Large intestine (tissue), 3 donors: ENCODE measurements at regions not wholly inside any gene's neighbourhood (a gene's known extent, or its start where the extent isn't known, plus 50 kb on each side); places are given as distances from the start of the nearest gene placed in this dataset.

Experiments
- DNase-seq, 2 donors: peaks; one replicate each; pipeline versions ENCODE4 v3.0.0 to v3.0.0-alpha.2; 2013
- H3K27ac ChIP-seq: one replicate; pipeline ENCODE4 v1.5.1; 2013; ENCODE audit warnings: low read length
- H3K27me3 ChIP-seq: 2 replicates; pipeline ENCODE4 v1.6.1; 2013; ENCODE audit warnings: low read length; ENCODE audit not compliant: control insufficient read depth, insufficient read depth
- H3K36me3 ChIP-seq: 2 replicates; pipeline ENCODE4 v1.6.1; 2013; ENCODE audit warnings: low read length; ENCODE audit not compliant: control insufficient read depth, insufficient read depth
- H3K4me1 ChIP-seq: one replicate; pipeline ENCODE4 v1.6.1; 2013; ENCODE audit warnings: low read length; ENCODE audit not compliant: control insufficient read depth, insufficient read depth
- H3K4me3 ChIP-seq: one replicate; pipeline ENCODE4 v1.5.1; 2013; ENCODE audit warnings: low read length
- H3K9me3 ChIP-seq: one replicate; pipeline ENCODE4 v1.6.1; 2013; ENCODE audit warnings: mild to moderate bottlenecking, low read depth, low read length, moderate library complexity; ENCODE audit not compliant: control insufficient read depth
- WGBS: methylation state at CpG from one replicate; pipeline ENCODE4 v1.1.5; 2013; ENCODE audit warnings: low lambda C conversion rate; ENCODE audit not compliant: insufficient coverage; 5-methylcytosine and 5-hydroxymethylcytosine counted together

DNA sequence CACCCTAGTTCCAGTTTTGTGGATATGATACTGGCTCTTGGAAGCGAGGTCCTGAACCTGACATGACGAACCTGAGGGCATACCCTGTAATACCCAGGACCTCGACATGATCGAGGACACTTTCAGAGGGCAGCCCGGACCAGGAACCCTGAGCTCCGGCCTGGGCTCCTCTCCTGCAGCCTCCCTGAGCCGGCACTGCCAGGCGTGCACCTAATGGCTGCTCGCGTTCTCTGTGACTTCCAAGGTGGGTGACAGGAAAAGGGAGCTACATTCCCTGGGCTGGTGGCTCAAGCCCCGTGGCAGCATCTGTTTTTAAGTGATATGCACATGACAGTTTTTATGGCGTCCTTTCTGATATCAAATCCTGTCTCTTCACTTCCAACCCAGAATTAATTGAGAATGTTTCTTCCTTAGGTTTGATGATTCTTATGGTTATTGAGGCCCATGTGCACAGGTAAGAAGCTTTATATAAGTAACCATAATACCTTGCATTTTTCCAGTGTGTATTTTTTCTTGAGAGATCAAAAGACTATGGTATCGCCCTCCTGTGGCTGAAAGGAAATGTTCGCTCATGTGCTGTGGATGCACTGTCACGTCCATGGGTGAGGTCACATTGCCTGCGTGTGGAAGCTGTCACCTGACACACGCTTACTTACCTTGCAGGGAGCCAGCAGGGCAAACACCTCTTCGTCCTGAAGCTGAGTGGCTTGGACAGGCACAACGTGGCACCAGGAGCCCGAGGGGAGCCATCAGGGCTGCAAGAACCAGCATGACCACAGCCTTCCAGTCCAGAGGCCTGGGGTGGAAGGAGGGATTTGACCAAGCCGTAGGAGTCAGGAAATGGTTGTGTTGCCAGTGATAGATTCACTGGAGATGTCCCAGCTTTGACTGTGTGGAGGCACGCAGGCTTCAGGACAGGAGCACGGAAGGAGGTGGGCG, 367.4 kb upstream of the MYT1L start:
- DNase-seq: peak; percentile 8 to 46
- Histone ChIP-seq H3K4me3 (no peak overlapping the region), H3K4me1 (no peaks in the 10 kb centered on the region), H3K9me3 (no peaks in the 10 kb centered on the region), H3K36me3 (no peaks in the 10 kb centered on the region), H3K27ac (no peak overlapping the region), H3K27me3 (no peaks in the 10 kb centered on the region)
- no CpG with 5 or more reads among the region's 24 CpGs for WGBS

- H3K36me3 ChIP-seq: no peaks in the 10 kb centered on the region
- H3K4me1 ChIP-seq: no peaks in the 10 kb centered on the region
- H3K9me3 ChIP-seq: no peaks in the 10 kb centered on the region
- H3K27me3 ChIP-seq: no peaks in the 10 kb centered on the region
- DNase-seq: no peak
- WGBS: no CpG with 5 or more reads among the region's 13 CpGs
- no peak overlapping the region for H3K27ac ChIP-seq
- no peak overlapping the region for H3K4me3 ChIP-seq
These were observed 365.8 kb upstream of the MYT1L start for GRCh38 chr2:2696733-2697455.

DNA sequence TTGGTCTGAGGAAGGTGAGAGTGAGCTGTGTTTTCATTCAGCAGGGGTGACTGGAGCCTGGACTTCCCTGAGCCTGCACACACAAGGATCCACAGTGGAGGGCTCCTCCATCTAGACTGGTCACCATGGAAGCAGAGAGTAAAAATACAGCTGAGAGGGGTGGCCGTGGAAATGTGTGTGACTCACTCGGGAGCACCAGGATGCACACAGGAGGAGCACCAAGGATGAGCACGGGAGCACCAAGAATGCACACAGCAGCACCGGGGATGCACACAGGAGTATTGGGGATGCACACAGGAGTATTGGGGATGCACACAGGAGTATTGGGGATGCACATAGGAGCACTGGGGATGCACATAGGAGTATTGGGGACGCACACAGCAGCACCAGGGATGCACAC, 365.2 kb upstream of the MYT1L start:
- no peaks in the 10 kb centered on the region for H3K4me1 ChIP-seq
- no peak overlapping the region for H3K4me3 ChIP-seq
- no peaks in the 10 kb centered on the region for H3K36me3 ChIP-seq
- no peaks in the 10 kb centered on the region for H3K9me3 ChIP-seq
- H3K27ac ChIP-seq: no peak overlapping the region
- H3K27me3 ChIP-seq: no peaks in the 10 kb centered on the region
- 100% methylated on average over 1 of the region's 5 CpGs for WGBS
- no peak for DNase-seq

DNA sequence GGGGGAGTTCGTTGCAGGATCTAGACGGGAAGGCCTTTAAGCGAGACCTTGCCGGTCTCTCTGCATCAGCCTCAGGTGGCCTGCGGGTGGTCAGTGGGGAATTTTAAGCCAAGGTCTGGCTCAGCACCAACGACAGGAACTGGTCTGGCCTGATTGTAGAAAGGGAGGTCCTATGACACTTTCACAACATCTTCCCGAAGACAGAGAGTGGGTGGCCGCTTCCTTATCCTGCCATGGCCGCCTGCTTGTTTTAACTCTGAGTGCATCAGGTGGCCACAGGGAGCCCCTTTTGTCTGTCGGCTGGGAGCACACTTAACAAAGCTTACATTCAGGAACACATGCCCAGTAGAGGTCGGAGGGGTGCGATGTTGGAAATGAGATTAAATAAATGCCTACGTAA, 363.7 kb upstream of the MYT1L start:
- H3K9me3 ChIP-seq: no peaks in the 10 kb centered on the region
- H3K4me3 ChIP-seq: no peak overlapping the region
- no peaks in the 10 kb centered on the region for H3K27me3 ChIP-seq
- no peaks in the 10 kb centered on the region for H3K4me1 ChIP-seq
- H3K36me3 ChIP-seq: no peaks in the 10 kb centered on the region
- WGBS: no CpG with 5 or more reads among the region's 13 CpGs
- DNase-seq: no peak
- H3K27ac ChIP-seq: no peak overlapping the region

DNA sequence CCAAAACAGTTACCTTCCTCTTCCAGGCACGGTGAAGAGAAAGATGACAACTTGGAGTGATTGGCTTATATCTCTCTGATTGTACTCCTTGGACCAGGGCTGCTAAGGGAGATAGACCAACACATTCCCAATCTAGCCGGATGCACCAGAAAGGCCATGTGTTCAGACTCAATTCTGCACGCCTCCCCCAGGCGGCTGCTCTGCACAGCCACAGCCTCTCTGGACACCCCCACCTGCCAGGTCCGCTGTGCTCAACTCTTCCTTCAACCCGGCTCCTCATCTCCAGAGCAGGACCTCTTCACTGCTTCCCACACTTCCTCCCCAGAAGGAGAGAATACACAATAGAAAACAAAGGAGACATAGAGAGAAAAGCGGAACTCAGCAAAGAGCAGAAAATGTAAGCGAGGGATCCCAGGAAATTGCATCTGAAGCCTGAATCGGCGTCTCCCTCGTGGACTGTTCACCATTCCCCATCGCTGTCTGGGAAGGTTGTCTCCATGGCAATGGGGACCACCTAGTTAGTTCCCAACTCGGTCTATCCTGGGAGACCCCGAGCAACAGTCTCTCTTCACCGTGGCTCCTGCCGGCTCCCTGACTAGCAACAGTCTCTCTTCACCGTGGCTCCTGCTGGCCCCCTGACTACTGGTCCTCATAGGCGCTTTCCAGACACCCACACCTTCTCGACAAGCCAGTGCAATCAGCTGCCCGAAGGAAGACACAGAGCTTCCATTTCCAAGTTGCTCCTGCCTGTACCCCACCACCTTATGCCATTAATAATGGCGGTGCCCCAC, 361.7 kb upstream of the MYT1L start:
- Histone ChIP-seq H3K36me3 (no peaks in the 10 kb centered on the region), H3K4me3 (no peak overlapping the region), H3K4me1 (no peaks in the 10 kb centered on the region), H3K27me3 (no peaks in the 10 kb centered on the region), H3K27ac (no peak overlapping the region), H3K9me3 (no peaks in the 10 kb centered on the region)
- DNase-seq: no peak
- 100% methylated on average over 1 of the region's 21 CpGs for WGBS

DNA sequence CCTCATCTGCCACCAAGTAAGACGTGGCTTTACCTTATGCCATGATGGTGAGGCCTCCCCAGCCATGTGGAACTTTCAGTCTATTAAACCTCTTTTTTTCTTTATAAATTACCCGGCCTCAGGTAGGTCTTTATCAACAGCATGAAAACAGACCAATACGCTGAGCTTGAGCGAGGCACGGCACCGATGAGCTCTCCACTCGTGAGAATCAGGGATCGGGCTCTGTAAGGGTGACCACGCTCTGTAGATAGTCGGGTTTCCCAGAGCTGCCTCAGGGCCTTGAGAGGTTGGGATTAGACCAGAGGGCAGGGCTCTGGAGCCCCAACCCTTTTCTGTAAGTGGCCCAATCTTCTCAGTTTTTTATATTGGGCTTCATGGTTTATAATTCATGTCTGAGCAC, 360.3 kb upstream of the MYT1L start:
- H3K4me1 ChIP-seq: no peaks in the 10 kb centered on the region
- no CpG with 5 or more reads among the region's 10 CpGs for WGBS
- no peak overlapping the region for H3K27ac ChIP-seq
- H3K4me3 ChIP-seq: no peak overlapping the region
- DNase-seq: no peak
- no peaks in the 10 kb centered on the region for H3K9me3 ChIP-seq
- no peaks in the 10 kb centered on the region for H3K36me3 ChIP-seq
- H3K27me3 ChIP-seq: no peaks in the 10 kb centered on the region

GRCh38 chr2:2690985-2691384, 359.9 kb upstream of the MYT1L start:
- Histone ChIP-seq H3K27me3 (no peaks in the 10 kb centered on the region), H3K9me3 (no peaks in the 10 kb centered on the region), H3K36me3 (no peaks in the 10 kb centered on the region), H3K27ac (no peak overlapping the region), H3K4me3 (no peak overlapping the region), H3K4me1 (no peaks in the 10 kb centered on the region)
- no CpG with 5 or more reads among the region's 4 CpGs for WGBS
- no peak for DNase-seq

DNA sequence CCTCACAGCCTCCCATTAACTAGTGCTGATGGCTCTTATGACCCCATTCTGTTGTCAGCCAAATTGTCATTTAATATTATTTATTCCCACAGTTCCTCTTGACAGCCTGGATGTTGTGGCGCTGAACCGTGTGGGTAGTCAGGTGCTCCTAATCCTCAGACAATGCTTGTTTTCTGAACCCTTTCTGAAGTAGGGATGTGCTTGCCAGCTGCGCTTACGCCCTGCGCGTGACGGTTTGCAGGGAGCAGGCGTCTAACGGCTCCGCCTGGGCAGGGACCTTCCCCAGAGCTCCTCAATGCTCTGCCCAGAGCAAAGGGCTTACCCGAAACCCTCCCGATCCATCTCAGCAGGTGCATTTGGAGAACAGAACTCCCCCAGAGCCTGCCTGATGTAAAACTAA, 358.2 kb upstream of the MYT1L start:
- Histone ChIP-seq H3K4me3 (no peak overlapping the region), H3K27ac (no peak overlapping the region), H3K27me3 (no peaks in the 10 kb centered on the region), H3K4me1 (no peaks in the 10 kb centered on the region), H3K9me3 (no peaks in the 10 kb centered on the region), H3K36me3 (no peaks in the 10 kb centered on the region)
- WGBS: no CpG with 5 or more reads among the region's 12 CpGs
- DNase-seq: no peak

DNA sequence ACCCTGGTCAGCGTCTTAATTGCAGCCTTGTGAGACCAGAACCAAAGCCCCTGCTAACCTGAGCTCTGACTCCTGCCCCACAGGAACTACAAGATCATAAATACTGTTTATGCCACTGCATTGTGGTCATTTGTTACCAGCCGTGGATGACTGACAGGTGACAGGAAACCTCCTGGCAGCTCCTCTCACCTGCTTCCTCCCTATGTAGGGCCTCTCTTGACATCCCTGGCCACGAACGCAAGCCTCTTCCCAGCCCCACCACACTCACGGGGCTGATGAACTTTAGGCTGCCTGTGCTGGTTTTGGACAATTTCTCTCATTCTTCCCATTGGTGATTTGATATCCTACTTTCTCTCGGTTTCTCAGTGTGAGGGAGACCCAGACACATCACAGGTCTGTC, 357.2 kb upstream of the MYT1L start:
- Histone ChIP-seq H3K9me3 (no peaks in the 10 kb centered on the region), H3K36me3 (no peaks in the 10 kb centered on the region), H3K4me1 (no peaks in the 10 kb centered on the region), H3K27ac (no peak overlapping the region), H3K27me3 (no peaks in the 10 kb centered on the region), H3K4me3 (no peak overlapping the region)
- 80% methylated on average over 1 of the region's 6 CpGs for WGBS
- no peak for DNase-seq

- H3K4me3 ChIP-seq: no peak overlapping the region
- no peaks in the 10 kb centered on the region for H3K27me3 ChIP-seq
- no peak overlapping the region for H3K27ac ChIP-seq
- no peaks in the 10 kb centered on the region for H3K4me1 ChIP-seq
- no peaks in the 10 kb centered on the region for H3K9me3 ChIP-seq
- no peaks in the 10 kb centered on the region for H3K36me3 ChIP-seq
- no CpG with 5 or more reads among the region's 5 CpGs for WGBS
- no peak for DNase-seq
These were observed 356.7 kb upstream of the MYT1L start for GRCh38 chr2:2687745-2688144.
